WTC11 (cell line): ENCODE measurements at regions not wholly inside any gene's neighbourhood (a gene's known extent, or its start where the extent isn't known, plus 50 kb on each side); places are given as distances from the start of the nearest gene placed in this dataset.

ENCODE experiments used
- ATAC-seq: fragments of 200-7000 bp; cut with Tn5 transposase; 2 replicates; pipeline ENCODE4 v1.10.0; 2021; ENCODE audit warnings: mild to moderate bottlenecking, moderate library complexity
- CTCF ChIA-PET: fragments of 300-600 bp; sonication (Branson Sonifier 250); formaldehyde crosslinking; loops from one replicate; lab custom pipeline; 2021; ENCODE audit warnings: antibody characterized with exemption; lab: Charles Lee
- POLR2A ChIA-PET: fragments of 350-600 bp; sonication (Branson Sonifier 250); formaldehyde crosslinking; loops from one replicate; lab custom pipeline; 2021; ENCODE audit warnings: antibody characterized with exemption; lab: Charles Lee
- DNase-seq: peaks from one replicate; pipeline ENCODE4 v3.0.0; 2021; ENCODE audit warnings: low spot score
- H3K27ac Mint-ChIP-seq: 2 replicates; pipeline ENCODE4 v1.8.0; 2021; ENCODE audit warnings: mixed read lengths
- H3K27me3 Mint-ChIP-seq: 2 replicates; pipeline ENCODE4 v1.8.0; 2021; ENCODE audit warnings: low read depth, mild to moderate bottlenecking, moderate library complexity, mixed read lengths
- H3K36me3 Mint-ChIP-seq: 2 replicates; pipeline ENCODE4 v1.8.0; 2021; ENCODE audit warnings: mixed read lengths
- H3K4me1 Mint-ChIP-seq: 2 replicates; pipeline ENCODE4 v1.8.0; 2022; ENCODE audit warnings: mixed read lengths
- H3K4me3 Mint-ChIP-seq: 2 replicates; pipeline ENCODE4 v1.8.0; 2021; ENCODE audit warnings: mild to moderate bottlenecking, moderate library complexity, mixed read lengths
- H3K9me3 Mint-ChIP-seq: 2 replicates; pipeline ENCODE4 v1.8.0; 2021; ENCODE audit warnings: mixed read lengths
- ATF1 ChIP-seq: sonication (generic); formaldehyde crosslinking; IDR thresholded peaks from 2 replicates; pipeline ENCODE4 v1.8.1; 2023; ENCODE audit warnings: mild to moderate bottlenecking, moderate library complexity, missing genetic modification reagents
- CREB1 ChIP-seq: sonication (generic); formaldehyde crosslinking; IDR thresholded peaks from 2 replicates; pipeline ENCODE4 v1.8.0; 2023; ENCODE audit warnings: mild to moderate bottlenecking, missing genetic modification reagents
- ELF4 ChIP-seq: sonication (generic); formaldehyde crosslinking; IDR thresholded peaks from 2 replicates; pipeline ENCODE4 v1.8.1; 2022; ENCODE audit warnings: low read depth, mild to moderate bottlenecking, moderate library complexity, missing genetic modification reagents
- FOXK1 ChIP-seq: sonication (generic); formaldehyde crosslinking; IDR thresholded peaks from 2 replicates; pipeline ENCODE4 v1.8.0; 2022; ENCODE audit warnings: mild to moderate bottlenecking, moderate library complexity, missing genetic modification reagents
- MYBL2 ChIP-seq: sonication (generic); formaldehyde crosslinking; IDR thresholded peaks from 2 replicates; pipeline ENCODE4 v1.8.1; 2023; ENCODE audit warnings: mild to moderate bottlenecking, moderate library complexity, missing genetic modification reagents
- NR2C2 ChIP-seq: sonication (generic); formaldehyde crosslinking; IDR thresholded peaks from 2 replicates; pipeline ENCODE4 v1.8.0; 2022; ENCODE audit warnings: mild to moderate bottlenecking, missing genetic modification reagents
- NR3C1 ChIP-seq: sonication (generic); formaldehyde crosslinking; conservative IDR thresholded peaks from 2 replicates; pipeline ENCODE4 v1.8.1; 2023; ENCODE audit warnings: low read depth, mild to moderate bottlenecking, missing genetic modification reagents
- SMAD3 ChIP-seq: sonication (generic); formaldehyde crosslinking; IDR thresholded peaks from 2 replicates; pipeline ENCODE4 v1.8.0; 2022; ENCODE audit warnings: missing genetic modification reagents, mild to moderate bottlenecking, borderline replicate concordance
- SMAD4 ChIP-seq: sonication (generic); formaldehyde crosslinking; IDR thresholded peaks from 2 replicates; pipeline ENCODE4 v1.8.0; 2022; ENCODE audit warnings: mild to moderate bottlenecking, missing genetic modification reagents
- TCF7 ChIP-seq: sonication (generic); formaldehyde crosslinking; IDR thresholded peaks from 2 replicates; pipeline ENCODE4 v1.8.0; 2022; ENCODE audit warnings: mild to moderate bottlenecking, low read depth, missing genetic modification reagents, moderate library complexity
- ZNF121 ChIP-seq: sonication (generic); formaldehyde crosslinking; IDR thresholded peaks from 2 replicates; pipeline ENCODE4 v1.8.0; 2023; ENCODE audit warnings: missing genetic modification reagents
- ZNF138 ChIP-seq: sonication (generic); formaldehyde crosslinking; conservative IDR thresholded peaks from 2 replicates; pipeline ENCODE4 v1.8.1; 2022; ENCODE audit warnings: mild to moderate bottlenecking, moderate library complexity, missing genetic modification reagents
- ZNF317 ChIP-seq: sonication (generic); formaldehyde crosslinking; IDR thresholded peaks from 2 replicates; pipeline ENCODE4 v1.8.1; 2023; ENCODE audit warnings: low read depth, mild to moderate bottlenecking, moderate library complexity, missing genetic modification reagents, borderline replicate concordance
- TF ChIP-seq, protein P1 (sequence below): fragments of 250-450 bp; sonication (Bioruptor Pico); IDR thresholded peaks from 2 replicates; pipeline ENCODE4 v1.9.0; 2021; ENCODE audit warnings: mild to moderate bottlenecking
- TF ChIP-seq, protein P2 (sequence below): fragments of 250-450 bp; sonication (Bioruptor Pico); IDR thresholded peaks from 2 replicates; pipeline ENCODE4 v1.8.0; 2021; ENCODE audit warnings: mild to moderate bottlenecking
- TF ChIP-seq, protein P3 (sequence below): sonication (generic); formaldehyde crosslinking; IDR thresholded peaks from 2 replicates; pipeline ENCODE4 v1.8.1; 2023; ENCODE audit warnings: mild to moderate bottlenecking, moderate library complexity, missing genetic modification reagents
- TF ChIP-seq, protein P4 (sequence below): fragments of 250-450 bp; sonication (Bioruptor Pico); conservative IDR thresholded peaks from 2 replicates; pipeline ENCODE4 v1.9.0; 2021; ENCODE audit warnings: mild to moderate bottlenecking
- TF ChIP-seq, protein P5 (sequence below): sonication (generic); formaldehyde crosslinking; IDR thresholded peaks from 2 replicates; pipeline ENCODE4 v1.8.1; 2023; ENCODE audit warnings: mild to moderate bottlenecking, missing genetic modification reagents, moderate library complexity
- TF ChIP-seq, protein P6 (sequence below): sonication (generic); formaldehyde crosslinking; IDR thresholded peaks from 2 replicates; pipeline ENCODE4 v1.8.1; 2023; ENCODE audit warnings: mild to moderate bottlenecking, missing genetic modification reagents, moderate library complexity
- TF ChIP-seq, protein P7 (sequence below): sonication (generic); formaldehyde crosslinking; IDR thresholded peaks from 2 replicates; pipeline ENCODE4 v1.8.1; 2022; ENCODE audit warnings: mild to moderate bottlenecking, moderate library complexity, missing genetic modification reagents

DNA sequence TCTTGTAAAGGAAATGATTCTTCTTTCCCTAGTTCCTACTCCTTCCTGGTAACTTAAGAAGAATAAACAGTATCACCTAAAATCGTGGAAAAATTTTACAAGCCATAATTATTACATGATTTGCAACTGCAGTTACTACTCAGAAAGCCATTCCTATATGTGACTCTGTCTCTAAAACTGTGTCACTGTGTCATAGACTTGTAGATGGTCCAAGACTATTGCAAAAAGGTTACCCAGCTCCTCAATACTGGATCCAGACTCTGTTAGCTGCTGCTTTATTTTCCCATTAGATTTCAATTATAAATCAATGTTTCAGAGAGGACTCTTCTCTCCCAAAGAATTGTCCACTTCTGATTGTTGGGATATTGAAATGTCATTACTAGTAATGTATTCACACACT is 142.1 kb upstream of the STMND1 start (continued):
- TF ChIP-seq, protein P1, sequence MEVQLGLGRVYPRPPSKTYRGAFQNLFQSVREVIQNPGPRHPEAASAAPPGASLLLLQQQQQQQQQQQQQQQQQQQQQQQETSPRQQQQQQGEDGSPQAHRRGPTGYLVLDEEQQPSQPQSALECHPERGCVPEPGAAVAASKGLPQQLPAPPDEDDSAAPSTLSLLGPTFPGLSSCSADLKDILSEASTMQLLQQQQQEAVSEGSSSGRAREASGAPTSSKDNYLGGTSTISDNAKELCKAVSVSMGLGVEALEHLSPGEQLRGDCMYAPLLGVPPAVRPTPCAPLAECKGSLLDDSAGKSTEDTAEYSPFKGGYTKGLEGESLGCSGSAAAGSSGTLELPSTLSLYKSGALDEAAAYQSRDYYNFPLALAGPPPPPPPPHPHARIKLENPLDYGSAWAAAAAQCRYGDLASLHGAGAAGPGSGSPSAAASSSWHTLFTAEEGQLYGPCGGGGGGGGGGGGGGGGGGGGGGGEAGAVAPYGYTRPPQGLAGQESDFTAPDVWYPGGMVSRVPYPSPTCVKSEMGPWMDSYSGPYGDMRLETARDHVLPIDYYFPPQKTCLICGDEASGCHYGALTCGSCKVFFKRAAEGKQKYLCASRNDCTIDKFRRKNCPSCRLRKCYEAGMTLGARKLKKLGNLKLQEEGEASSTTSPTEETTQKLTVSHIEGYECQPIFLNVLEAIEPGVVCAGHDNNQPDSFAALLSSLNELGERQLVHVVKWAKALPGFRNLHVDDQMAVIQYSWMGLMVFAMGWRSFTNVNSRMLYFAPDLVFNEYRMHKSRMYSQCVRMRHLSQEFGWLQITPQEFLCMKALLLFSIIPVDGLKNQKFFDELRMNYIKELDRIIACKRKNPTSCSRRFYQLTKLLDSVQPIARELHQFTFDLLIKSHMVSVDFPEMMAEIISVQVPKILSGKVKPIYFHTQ (CRISPR knock-in tag), result no peak
- TF ChIP-seq NR3C1 (CRISPR knock-in tag) (no peak), TCF7 (no peak), SMAD4 (CRISPR knock-in tag) (no peak), ELF4 (CRISPR knock-in tag) (no peak), CREB1 (no peak)

DNA sequence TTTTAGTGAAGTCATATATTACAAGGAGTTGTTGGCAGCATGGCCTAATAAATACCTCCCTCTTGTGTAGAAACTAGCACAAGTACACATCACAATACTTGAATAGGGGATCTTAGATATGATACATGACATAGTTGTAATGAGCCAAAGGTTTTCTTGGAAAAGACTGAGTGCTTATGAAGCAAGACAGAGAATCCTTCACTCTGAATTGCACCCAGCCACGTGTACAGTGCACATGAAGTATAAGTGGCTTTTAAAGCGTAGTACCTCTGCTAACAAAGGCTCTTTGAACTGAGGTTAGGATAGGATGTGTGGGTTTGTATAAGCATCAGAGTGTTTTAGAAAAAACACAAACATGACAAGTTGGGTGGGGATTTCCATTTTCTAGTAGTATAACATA is 145.5 kb upstream of the STMND1 start:
- ChIA-PET POLR2A (no interaction called here), CTCF (no interaction called here)
- Mint-ChIP-seq H3K27ac (no peak overlapping the region), H3K4me3 (no peak overlapping the region), H3K4me1 (peaks cover 23% of the 10 kb centered on the region), H3K9me3 (no peaks in the 10 kb centered on the region), H3K36me3 (no peaks in the 10 kb centered on the region), H3K27me3 (no peaks in the 10 kb centered on the region)
- ATAC-seq (no peak), DNase-seq (no peak)
- no peak for TF ChIP-seq ZNF317 (CRISPR knock-in tag)
- TF ChIP-seq MYBL2, result no peak

DNA sequence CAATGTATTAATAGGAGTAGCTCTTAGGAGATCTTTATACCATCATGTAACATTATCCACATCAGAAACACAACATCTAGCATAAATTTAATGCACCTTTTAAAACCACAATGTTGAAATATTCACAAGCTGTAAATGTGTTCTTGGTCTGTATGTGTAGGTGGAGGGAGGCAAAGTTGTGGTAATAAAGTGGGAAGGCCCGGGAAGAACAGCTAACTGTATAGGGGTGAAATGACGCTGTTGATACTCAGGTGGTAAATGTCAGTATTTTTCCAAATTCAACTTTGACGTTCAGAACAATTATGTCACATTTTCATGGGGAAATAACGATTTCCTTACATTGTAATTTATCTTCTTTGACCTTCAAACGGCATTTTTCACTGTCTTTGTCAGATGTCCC is 146.0 kb upstream of the STMND1 start:
- peaks cover 23% of the 10 kb centered on the region for H3K4me1 Mint-ChIP-seq
- POLR2A ChIA-PET, result interaction anchor here (1.1 kb wide), 1 partner anchor 19 kb away, joined by 3 read pairs; no protein-coding TSS in a partner anchor
- no peaks in the 10 kb centered on the region for H3K36me3 Mint-ChIP-seq
- no peak overlapping the region for H3K4me3 Mint-ChIP-seq
- ATAC-seq (no peak), DNase-seq (no peak)
- TF ChIP-seq, protein P2, sequence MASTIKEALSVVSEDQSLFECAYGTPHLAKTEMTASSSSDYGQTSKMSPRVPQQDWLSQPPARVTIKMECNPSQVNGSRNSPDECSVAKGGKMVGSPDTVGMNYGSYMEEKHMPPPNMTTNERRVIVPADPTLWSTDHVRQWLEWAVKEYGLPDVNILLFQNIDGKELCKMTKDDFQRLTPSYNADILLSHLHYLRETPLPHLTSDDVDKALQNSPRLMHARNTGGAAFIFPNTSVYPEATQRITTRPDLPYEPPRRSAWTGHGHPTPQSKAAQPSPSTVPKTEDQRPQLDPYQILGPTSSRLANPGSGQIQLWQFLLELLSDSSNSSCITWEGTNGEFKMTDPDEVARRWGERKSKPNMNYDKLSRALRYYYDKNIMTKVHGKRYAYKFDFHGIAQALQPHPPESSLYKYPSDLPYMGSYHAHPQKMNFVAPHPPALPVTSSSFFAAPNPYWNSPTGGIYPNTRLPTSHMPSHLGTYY (CRISPR knock-in tag), result no peak
- no peak for TF ChIP-seq SMAD3 (CRISPR knock-in tag)
- TF ChIP-seq ZNF121 (CRISPR knock-in tag), result no peak
- TF ChIP-seq, protein P3, sequence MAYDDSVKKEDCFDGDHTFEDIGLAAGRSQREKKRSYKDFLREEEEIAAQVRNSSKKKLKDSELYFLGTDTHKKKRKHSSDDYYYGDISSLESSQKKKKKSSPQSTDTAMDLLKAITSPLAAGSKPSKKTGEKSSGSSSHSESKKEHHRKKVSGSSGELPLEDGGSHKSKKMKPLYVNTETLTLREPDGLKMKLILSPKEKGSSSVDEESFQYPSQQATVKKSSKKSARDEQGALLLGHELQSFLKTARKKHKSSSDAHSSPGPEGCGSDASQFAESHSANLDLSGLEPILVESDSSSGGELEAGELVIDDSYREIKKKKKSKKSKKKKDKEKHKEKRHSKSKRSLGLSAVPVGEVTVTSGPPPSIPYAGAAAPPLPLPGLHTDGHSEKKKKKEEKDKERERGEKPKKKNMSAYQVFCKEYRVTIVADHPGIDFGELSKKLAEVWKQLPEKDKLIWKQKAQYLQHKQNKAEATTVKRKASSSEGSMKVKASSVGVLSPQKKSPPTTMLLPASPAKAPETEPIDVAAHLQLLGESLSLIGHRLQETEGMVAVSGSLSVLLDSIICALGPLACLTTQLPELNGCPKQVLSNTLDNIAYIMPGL (CRISPR knock-in tag), result no peak
- TF ChIP-seq, protein P4, sequence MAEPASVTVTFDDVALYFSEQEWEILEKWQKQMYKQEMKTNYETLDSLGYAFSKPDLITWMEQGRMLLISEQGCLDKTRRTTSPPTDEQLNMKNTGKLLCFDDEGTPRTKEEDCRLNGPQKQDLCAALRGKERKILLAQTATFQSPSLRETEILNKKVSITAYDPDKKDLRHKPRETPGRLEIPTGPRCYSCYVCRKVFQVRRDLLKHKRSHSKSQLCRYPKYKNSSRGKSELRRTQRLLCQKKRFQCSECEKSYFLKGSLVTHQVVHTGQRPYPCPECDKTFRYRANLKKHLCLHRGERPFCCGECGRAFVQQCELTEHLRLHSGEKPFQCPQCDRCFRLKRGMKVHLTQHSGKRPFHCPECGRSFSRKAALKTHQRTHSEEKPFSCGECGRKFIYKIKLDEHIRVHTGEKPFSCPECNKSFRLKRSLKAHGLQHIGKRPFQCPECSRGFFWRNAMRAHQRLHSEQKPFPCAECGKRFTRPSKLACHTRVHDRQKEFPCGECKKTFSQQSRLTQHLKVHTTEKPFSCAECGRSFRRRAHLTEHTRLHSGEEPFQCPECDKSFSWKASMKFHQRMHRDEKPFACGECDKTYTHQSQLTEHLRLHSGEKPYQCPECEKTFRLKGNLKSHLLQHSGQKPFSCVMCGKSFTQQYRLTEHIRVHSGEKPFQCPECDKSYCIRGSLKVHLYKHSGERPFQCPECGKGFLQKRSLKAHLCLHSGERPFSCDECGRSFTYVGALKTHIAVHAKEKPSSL, result no peak
- TF ChIP-seq ELF4 (CRISPR knock-in tag), result no peak
- TF ChIP-seq, protein P5, sequence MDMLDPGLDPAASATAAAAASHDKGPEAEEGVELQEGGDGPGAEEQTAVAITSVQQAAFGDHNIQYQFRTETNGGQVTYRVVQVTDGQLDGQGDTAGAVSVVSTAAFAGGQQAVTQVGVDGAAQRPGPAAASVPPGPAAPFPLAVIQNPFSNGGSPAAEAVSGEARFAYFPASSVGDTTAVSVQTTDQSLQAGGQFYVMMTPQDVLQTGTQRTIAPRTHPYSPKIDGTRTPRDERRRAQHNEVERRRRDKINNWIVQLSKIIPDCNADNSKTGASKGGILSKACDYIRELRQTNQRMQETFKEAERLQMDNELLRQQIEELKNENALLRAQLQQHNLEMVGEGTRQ (CRISPR knock-in tag), result no peak
- TF ChIP-seq NR2C2 (CRISPR knock-in tag), result no peak
- no peak for TF ChIP-seq FOXK1
- no peak for TF ChIP-seq ATF1
- TF ChIP-seq, protein P6, sequence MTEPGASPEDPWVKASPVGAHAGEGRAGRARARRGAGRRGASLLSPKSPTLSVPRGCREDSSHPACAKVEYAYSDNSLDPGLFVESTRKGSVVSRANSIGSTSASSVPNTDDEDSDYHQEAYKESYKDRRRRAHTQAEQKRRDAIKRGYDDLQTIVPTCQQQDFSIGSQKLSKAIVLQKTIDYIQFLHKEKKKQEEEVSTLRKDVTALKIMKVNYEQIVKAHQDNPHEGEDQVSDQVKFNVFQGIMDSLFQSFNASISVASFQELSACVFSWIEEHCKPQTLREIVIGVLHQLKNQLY (CRISPR knock-in tag), result no peak
- TF ChIP-seq, protein P7, sequence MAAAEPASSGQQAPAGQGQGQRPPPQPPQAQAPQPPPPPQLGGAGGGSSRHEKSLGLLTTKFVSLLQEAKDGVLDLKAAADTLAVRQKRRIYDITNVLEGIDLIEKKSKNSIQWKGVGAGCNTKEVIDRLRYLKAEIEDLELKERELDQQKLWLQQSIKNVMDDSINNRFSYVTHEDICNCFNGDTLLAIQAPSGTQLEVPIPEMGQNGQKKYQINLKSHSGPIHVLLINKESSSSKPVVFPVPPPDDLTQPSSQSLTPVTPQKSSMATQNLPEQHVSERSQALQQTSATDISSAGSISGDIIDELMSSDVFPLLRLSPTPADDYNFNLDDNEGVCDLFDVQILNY (CRISPR knock-in tag), result no peak
- no peak for TF ChIP-seq ZNF138 (CRISPR knock-in tag)
- CTCF ChIA-PET, result interaction anchor here (1.2 to 1.5 kb wide), 2 partner anchors 9 to 193 kb away, joined by 3 to 9 read pairs; no protein-coding TSS in a partner anchor
- H3K27me3 Mint-ChIP-seq, result no peaks in the 10 kb centered on the region
- H3K27ac Mint-ChIP-seq, result no peak overlapping the region
- no peaks in the 10 kb centered on the region for H3K9me3 Mint-ChIP-seq
